GM13977 (cell line): ENCODE measurements at regions not wholly inside any gene's neighbourhood (a gene's known extent, or its start where the extent isn't known, plus 50 kb on each side); places are given as distances from the start of the nearest gene placed in this dataset.

Source experiments
- DNase-seq: peaks from one replicate; pipeline ENCODE4 v3.0.0; 2012; ENCODE audit warnings: low spot score
- in situ Hi-C: fragments of 300-500 bp; cut with MboI; formaldehyde crosslinking; loops from one replicate; pipeline ENCODE4 v1.12.0; 2022; ENCODE audit warnings: low sequenced_read_pairs, low pct_unique_long_range_greater_than_20kb, mixed read lengths, inconsistent platforms; ENCODE audit not compliant: unreplicated experiment
- TF ChIP-seq, protein P1 (sequence below): IDR thresholded peaks from 2 replicates; pipeline ENCODE4 v1.5.1; 2012; ENCODE audit warnings: mild to moderate bottlenecking, control low read depth; ENCODE audit not compliant: insufficient read depth; ENCODE audit errors: extremely low read depth, missing control alignments

- TF ChIP-seq, protein P1, sequence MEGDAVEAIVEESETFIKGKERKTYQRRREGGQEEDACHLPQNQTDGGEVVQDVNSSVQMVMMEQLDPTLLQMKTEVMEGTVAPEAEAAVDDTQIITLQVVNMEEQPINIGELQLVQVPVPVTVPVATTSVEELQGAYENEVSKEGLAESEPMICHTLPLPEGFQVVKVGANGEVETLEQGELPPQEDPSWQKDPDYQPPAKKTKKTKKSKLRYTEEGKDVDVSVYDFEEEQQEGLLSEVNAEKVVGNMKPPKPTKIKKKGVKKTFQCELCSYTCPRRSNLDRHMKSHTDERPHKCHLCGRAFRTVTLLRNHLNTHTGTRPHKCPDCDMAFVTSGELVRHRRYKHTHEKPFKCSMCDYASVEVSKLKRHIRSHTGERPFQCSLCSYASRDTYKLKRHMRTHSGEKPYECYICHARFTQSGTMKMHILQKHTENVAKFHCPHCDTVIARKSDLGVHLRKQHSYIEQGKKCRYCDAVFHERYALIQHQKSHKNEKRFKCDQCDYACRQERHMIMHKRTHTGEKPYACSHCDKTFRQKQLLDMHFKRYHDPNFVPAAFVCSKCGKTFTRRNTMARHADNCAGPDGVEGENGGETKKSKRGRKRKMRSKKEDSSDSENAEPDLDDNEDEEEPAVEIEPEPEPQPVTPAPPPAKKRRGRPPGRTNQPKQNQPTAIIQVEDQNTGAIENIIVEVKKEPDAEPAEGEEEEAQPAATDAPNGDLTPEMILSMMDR, result no peak
- no peak for DNase-seq
- in situ Hi-C loops, result no loop called here
Measured at GRCh38 chr1:78755986-78756385, 106.4 kb downstream of the IFI44 start.

GRCh38 chr1:78758506-78758905, 108.9 kb downstream of the IFI44 start:
- no peak for DNase-seq
- in situ Hi-C loops, result no loop called here
- TF ChIP-seq, protein P1, result no peak

DNA sequence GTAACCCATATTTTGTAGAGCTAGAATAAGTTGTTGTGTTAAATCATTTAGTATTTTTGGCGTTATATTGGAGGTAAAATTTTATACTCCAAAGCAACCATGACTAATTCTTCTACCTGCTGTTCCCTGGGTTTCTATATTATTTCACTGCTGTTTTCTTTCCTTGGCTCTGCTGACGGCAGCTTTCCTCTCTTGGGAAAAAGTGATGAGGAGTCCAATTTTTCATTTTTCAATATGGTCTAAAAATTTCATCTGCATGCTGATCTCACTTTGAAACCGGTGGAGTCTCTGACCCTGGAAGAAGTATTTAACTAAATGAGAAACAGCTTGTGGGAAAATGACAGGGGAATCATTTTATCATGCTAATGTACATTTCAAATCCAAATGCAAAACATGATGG, 110.2 kb downstream of the IFI44 start:
- TF ChIP-seq, protein P1, result no peak
- in situ Hi-C loops, result no loop called here

DNA sequence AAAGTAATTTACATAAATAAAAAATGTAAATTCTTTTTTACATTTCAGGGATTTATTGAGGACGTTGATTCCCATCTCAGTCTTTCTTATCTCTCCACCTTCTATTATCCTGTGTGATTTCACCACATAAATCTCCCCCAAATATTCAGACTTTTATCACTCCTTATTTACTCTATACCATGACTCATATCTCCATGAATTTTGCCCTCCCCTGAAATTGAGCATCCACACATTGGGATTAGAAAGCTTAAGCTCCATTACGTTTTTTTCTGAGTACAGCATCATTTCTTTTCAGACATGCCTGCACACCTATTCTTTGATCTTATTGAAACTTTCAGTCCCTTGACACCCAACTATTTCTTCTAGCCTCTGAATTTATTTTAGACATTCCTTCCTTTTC, 111.2 kb downstream of the IFI44 start:
- in situ Hi-C loops, result no loop called here
- DNase-seq, result no peak
- TF ChIP-seq, protein P1, result no peak

More for the DNA sequence above, 110.2 kb downstream of the IFI44 start:
- DNase-seq, result no peak

GRCh38 chr1:78762113-78762512, 112.5 kb downstream of the IFI44 start:
- DNase-seq, result no peak
- TF ChIP-seq, protein P1, result no peak
- in situ Hi-C loops, result no loop called here

DNA sequence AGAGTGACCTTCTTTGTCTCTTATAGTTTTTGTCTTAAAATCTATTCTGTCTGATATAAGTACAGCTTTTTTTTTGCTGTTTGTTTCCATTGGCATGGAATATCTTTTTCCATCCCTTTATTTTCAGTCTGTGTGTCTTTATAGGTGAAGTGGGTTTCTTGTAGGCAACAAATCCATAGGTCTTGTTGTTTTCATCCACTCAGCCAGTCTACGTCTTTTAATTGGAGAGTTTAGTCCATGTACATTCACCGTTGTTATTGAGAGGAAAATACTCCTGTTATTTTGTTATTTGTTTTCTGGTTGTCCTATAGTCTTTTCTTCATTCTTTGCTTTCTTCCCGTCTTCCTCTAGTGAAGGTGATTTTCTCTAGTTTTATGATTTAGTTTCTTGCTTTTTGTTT, 115.9 kb downstream of the IFI44 start:
- in situ Hi-C loops, result no loop called here
- TF ChIP-seq, protein P1, result no peak
- no peak for DNase-seq

- in situ Hi-C loops, result no loop called here
- DNase-seq, result no peak
- TF ChIP-seq, protein P1, result no peak
Measured at GRCh38 chr1:78779831-78780230, 130.2 kb downstream of the IFI44 start.
